Suprapubic skin (tissue), 3 donors: ENCODE measurements at regions not wholly inside any gene's neighbourhood (a gene's known extent, or its start where the extent isn't known, plus 50 kb on each side); places are given as distances from the start of the nearest gene placed in this dataset.

Source experiments
- CTCF ChIP-seq, 2 donors: fragments of 200-600 bp in 1 of 2; fragments of 450-650 bp in 1 of 2; sonication (generic) in 1 of 2; IDR thresholded peaks; one replicate each; pipeline ENCODE4 v1.5.1; 2016 to 2019; ENCODE audit warnings: antibody characterized with exemption in 2 of 2, mild to moderate bottlenecking in 1 of 2, moderate library complexity in 1 of 2
- POLR2A ChIP-seq, 2 donors: fragments of 450-650 bp; IDR thresholded peaks; one replicate each; pipeline ENCODE4 v1.6.1; 2017; ENCODE audit warnings: antibody characterized with exemption in 2 of 2, mild to moderate bottlenecking in 2 of 2, moderate library complexity in 2 of 2

GRCh38 chr4:136900696-136901095 is 631.6 kb downstream of the PCDH18 start:
- TF ChIP-seq CTCF (IDR thresholded peaks at IDR 0.05): no peak
- no peak for TF ChIP-seq POLR2A (IDR thresholded peaks at IDR 0.05)
